Colonic mucosa (tissue), 4 donors: ENCODE measurements at regions not wholly inside any gene's neighbourhood (a gene's known extent, or its start where the extent isn't known, plus 50 kb on each side); places are given as distances from the start of the nearest gene placed in this dataset.

Experiments used
- DNase-seq: peaks from one replicate; pipeline ENCODE4 v3.0.0-alpha.2; 2020
- H3K27ac ChIP-seq: fragments of 200-600 bp; one replicate; pipeline ENCODE4 v1.8.0; 2021
- H3K27me3 ChIP-seq: fragments of 200-600 bp; one replicate; pipeline ENCODE4 v1.8.0; 2021
- H3K36me3 ChIP-seq: fragments of 200-600 bp; one replicate; pipeline ENCODE4 v1.8.0; 2021
- H3K4me1 ChIP-seq: fragments of 200-600 bp; one replicate; pipeline ENCODE4 v1.8.0; 2021; ENCODE audit warnings: mild to moderate bottlenecking
- H3K4me3 ChIP-seq: fragments of 200-600 bp; one replicate; pipeline ENCODE4 v1.8.0; 2021
- H3K9ac ChIP-seq, 2 donors: one replicate each; pipeline ENCODE4 v1.7.0; 2013; ENCODE audit warnings: control low read depth in 2 of 2, low read depth in 2 of 2, low read length in 2 of 2
- H3K9me3 ChIP-seq: fragments of 200-600 bp; one replicate; pipeline ENCODE4 v1.8.0; 2021
- intact Hi-C: fragments of 100-400 bp; cut with DNase I; formaldehyde crosslinking; loops from one replicate; pipeline ENCODE4 v1.14.1; 2022
- TF ChIP-seq, protein P1 (sequence below): fragments of 200-600 bp; IDR thresholded peaks from one replicate; pipeline ENCODE4 v1.8.0; 2022; ENCODE audit warnings: antibody characterized with exemption, mild to moderate bottlenecking
- donor health status: healthy.
- donor health status: DM: no; HTN: no; CAD: no.
- donor health status: DM: no; HTN: no; CAD: no.

- no peak for DNase-seq
- intact Hi-C loops = no loop called here
- Histone ChIP-seq H3K9ac (no peak overlapping the region), H3K4me3 (no peak overlapping the region), H3K27me3 (no peaks in the 10 kb centered on the region), H3K27ac (no peak overlapping the region), H3K4me1 (no peaks in the 10 kb centered on the region), H3K9me3 (no peaks in the 10 kb centered on the region), H3K36me3 (no peaks in the 10 kb centered on the region)
- TF ChIP-seq, protein P1, sequence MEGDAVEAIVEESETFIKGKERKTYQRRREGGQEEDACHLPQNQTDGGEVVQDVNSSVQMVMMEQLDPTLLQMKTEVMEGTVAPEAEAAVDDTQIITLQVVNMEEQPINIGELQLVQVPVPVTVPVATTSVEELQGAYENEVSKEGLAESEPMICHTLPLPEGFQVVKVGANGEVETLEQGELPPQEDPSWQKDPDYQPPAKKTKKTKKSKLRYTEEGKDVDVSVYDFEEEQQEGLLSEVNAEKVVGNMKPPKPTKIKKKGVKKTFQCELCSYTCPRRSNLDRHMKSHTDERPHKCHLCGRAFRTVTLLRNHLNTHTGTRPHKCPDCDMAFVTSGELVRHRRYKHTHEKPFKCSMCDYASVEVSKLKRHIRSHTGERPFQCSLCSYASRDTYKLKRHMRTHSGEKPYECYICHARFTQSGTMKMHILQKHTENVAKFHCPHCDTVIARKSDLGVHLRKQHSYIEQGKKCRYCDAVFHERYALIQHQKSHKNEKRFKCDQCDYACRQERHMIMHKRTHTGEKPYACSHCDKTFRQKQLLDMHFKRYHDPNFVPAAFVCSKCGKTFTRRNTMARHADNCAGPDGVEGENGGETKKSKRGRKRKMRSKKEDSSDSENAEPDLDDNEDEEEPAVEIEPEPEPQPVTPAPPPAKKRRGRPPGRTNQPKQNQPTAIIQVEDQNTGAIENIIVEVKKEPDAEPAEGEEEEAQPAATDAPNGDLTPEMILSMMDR = no peak
Measured at GRCh38 chr18:70413455-70413854, 124.6 kb downstream of the SOCS6 start.

GRCh38 chr18:70411876-70412435 lies 123.1 kb downstream of the SOCS6 start:
- H3K27me3 ChIP-seq = no peaks in the 10 kb centered on the region
- DNase-seq = no peak
- no peaks in the 10 kb centered on the region for H3K4me1 ChIP-seq
- H3K36me3 ChIP-seq = no peaks in the 10 kb centered on the region
- no peak overlapping the region for H3K9ac ChIP-seq
- H3K4me3 ChIP-seq = no peak overlapping the region
- intact Hi-C loops = no loop called here
- H3K9me3 ChIP-seq = no peaks in the 10 kb centered on the region
- TF ChIP-seq, protein P1 = no peak
- no peak overlapping the region for H3K27ac ChIP-seq

- Histone ChIP-seq H3K27ac (no peak overlapping the region), H3K4me3 (no peak overlapping the region), H3K4me1 (no peaks in the 10 kb centered on the region), H3K9ac (no peak overlapping the region), H3K27me3 (no peaks in the 10 kb centered on the region), H3K36me3 (no peaks in the 10 kb centered on the region), H3K9me3 (no peaks in the 10 kb centered on the region)
- intact Hi-C loops = no loop called here
- TF ChIP-seq, protein P1 = no peak
- DNase-seq = no peak
Measured at GRCh38 chr18:70411307-70411706, 122.5 kb downstream of the SOCS6 start.

GRCh38 chr18:70405052-70405451 lies 116.2 kb downstream of the SOCS6 start:
- intact Hi-C loops = no loop called here
- H3K4me1 ChIP-seq = no peaks in the 10 kb centered on the region
- H3K4me3 ChIP-seq = no peak overlapping the region
- H3K9ac ChIP-seq = no peak overlapping the region
- TF ChIP-seq, protein P1 = no peak
- DNase-seq = no peak
- no peaks in the 10 kb centered on the region for H3K36me3 ChIP-seq
- no peaks in the 10 kb centered on the region for H3K27me3 ChIP-seq
- H3K27ac ChIP-seq = no peak overlapping the region
- no peaks in the 10 kb centered on the region for H3K9me3 ChIP-seq

DNA sequence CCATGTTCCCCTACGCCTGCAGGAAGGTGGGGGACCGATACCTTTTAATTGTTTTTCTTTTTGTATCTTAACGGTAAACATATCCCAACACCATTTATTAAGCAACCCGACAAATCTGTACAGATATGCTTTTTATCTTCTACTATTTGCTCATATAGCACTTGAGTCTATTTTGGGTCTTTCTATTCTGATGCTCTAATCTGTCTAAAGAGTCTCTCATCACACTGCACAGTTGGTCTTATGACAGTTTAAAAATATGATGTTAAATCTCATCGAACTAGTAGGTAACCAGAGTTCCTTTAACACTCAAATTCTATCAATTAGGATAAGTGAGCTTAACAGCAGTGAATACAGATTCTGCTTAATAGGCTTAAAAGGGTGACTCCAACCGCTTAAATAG lies 111.6 kb downstream of the SOCS6 start:
- no peak overlapping the region for H3K4me3 ChIP-seq
- H3K9me3 ChIP-seq = no peaks in the 10 kb centered on the region
- no peaks in the 10 kb centered on the region for H3K27me3 ChIP-seq
- H3K4me1 ChIP-seq = no peaks in the 10 kb centered on the region
- no peak for DNase-seq
- H3K27ac ChIP-seq = no peak overlapping the region
- H3K36me3 ChIP-seq = no peaks in the 10 kb centered on the region
- TF ChIP-seq, protein P1 = no peak
- intact Hi-C loops = no loop called here
- no peak overlapping the region for H3K9ac ChIP-seq
